OCI-LY3 (cell line): ENCODE measurements at regions not wholly inside any gene's neighbourhood (a gene's known extent, or its start where the extent isn't known, plus 50 kb on each side); places are given as distances from the start of the nearest gene placed in this dataset.

Source experiments
- EZH2phosphoT487 ChIP-seq: fragments of 200-600 bp; shearing (Covaris generic); IDR thresholded peaks from 2 replicates; pipeline ENCODE4 v1.6.1; 2018; ENCODE audit warnings: antibody characterized with exemption, mixed run types, low read depth
- TF ChIP-seq, protein P1 (sequence below): fragments of 200-600, 300-600 bp; sonication (generic); IDR thresholded peaks from 2 replicates; pipeline ENCODE4 v1.5.1; 2014; ENCODE audit warnings: antibody characterized with exemption, low read length, low read depth

- TF ChIP-seq, protein P1, sequence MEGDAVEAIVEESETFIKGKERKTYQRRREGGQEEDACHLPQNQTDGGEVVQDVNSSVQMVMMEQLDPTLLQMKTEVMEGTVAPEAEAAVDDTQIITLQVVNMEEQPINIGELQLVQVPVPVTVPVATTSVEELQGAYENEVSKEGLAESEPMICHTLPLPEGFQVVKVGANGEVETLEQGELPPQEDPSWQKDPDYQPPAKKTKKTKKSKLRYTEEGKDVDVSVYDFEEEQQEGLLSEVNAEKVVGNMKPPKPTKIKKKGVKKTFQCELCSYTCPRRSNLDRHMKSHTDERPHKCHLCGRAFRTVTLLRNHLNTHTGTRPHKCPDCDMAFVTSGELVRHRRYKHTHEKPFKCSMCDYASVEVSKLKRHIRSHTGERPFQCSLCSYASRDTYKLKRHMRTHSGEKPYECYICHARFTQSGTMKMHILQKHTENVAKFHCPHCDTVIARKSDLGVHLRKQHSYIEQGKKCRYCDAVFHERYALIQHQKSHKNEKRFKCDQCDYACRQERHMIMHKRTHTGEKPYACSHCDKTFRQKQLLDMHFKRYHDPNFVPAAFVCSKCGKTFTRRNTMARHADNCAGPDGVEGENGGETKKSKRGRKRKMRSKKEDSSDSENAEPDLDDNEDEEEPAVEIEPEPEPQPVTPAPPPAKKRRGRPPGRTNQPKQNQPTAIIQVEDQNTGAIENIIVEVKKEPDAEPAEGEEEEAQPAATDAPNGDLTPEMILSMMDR: no peak
- TF ChIP-seq EZH2phosphoT487: no peak
These were observed 76.8 kb upstream of the APBB1IP start for GRCh38 chr10:26361351-26361750.
